Hepatocyte (in vitro differentiated cells): ENCODE measurements at regions not wholly inside any gene's neighbourhood (a gene's known extent, or its start where the extent isn't known, plus 50 kb on each side); places are given as distances from the start of the nearest gene placed in this dataset.

Source experiments
- EZH2 ChIP-seq: fragments of 200-600 bp; sonication (generic); IDR thresholded peaks from 2 replicates; pipeline ENCODE4 v1.6.1; 2016; ENCODE audit warnings: antibody characterized with exemption, mild to moderate bottlenecking, borderline replicate concordance
- EZH2phosphoT487 ChIP-seq: fragments of 200-600 bp; sonication (generic); IDR thresholded peaks from one replicate; pipeline ENCODE4 v1.6.1; 2018; ENCODE audit warnings: antibody characterized with exemption, mild to moderate bottlenecking, low read depth, moderate library complexity; ENCODE audit not compliant: unreplicated experiment, severe bottlenecking
- TF ChIP-seq, protein P1 (sequence below): fragments of 200-600 bp; sonication (generic); IDR thresholded peaks from 2 replicates; pipeline ENCODE4 v1.5.1; 2016; ENCODE audit warnings: antibody characterized with exemption, mild to moderate bottlenecking; ENCODE audit not compliant: poor library complexity

DNA sequence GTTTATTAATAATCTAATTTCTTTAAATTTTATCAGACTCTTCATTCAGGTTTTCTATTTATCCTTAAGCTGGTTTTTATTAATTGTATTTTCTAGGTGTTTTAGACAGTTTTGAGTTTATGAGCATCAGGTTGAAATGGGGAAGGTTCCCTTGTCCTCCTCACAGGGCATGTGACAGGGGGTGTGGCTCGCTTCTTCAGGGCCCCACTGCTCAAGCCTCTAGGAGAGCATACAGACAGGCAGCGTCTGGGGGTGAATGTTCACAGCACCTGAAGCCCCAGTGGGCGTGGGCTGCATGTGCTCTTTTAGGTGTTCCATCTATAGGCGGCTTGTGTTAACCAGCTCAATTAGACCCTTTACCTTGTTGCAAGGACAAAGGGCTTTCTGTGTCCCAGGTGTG lies 78.2 kb upstream of the RUFY1 start:
- TF ChIP-seq, protein P1, sequence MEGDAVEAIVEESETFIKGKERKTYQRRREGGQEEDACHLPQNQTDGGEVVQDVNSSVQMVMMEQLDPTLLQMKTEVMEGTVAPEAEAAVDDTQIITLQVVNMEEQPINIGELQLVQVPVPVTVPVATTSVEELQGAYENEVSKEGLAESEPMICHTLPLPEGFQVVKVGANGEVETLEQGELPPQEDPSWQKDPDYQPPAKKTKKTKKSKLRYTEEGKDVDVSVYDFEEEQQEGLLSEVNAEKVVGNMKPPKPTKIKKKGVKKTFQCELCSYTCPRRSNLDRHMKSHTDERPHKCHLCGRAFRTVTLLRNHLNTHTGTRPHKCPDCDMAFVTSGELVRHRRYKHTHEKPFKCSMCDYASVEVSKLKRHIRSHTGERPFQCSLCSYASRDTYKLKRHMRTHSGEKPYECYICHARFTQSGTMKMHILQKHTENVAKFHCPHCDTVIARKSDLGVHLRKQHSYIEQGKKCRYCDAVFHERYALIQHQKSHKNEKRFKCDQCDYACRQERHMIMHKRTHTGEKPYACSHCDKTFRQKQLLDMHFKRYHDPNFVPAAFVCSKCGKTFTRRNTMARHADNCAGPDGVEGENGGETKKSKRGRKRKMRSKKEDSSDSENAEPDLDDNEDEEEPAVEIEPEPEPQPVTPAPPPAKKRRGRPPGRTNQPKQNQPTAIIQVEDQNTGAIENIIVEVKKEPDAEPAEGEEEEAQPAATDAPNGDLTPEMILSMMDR: no peak
- TF ChIP-seq EZH2 (no peak), EZH2phosphoT487 (no peak)
